PC-9 (cell line): ENCODE measurements at regions not wholly inside any gene's neighbourhood (a gene's known extent, or its start where the extent isn't known, plus 50 kb on each side); places are given as distances from the start of the nearest gene placed in this dataset.

ENCODE experiments used
- EZH2 ChIP-seq: fragments of 200-600 bp; sonication (generic); IDR thresholded peaks from 2 replicates; pipeline ENCODE4 v1.8.0; 2017; ENCODE audit warnings: antibody characterized with exemption, low read depth
- TF ChIP-seq, protein P1 (sequence below): fragments of 200-600 bp; sonication (generic); conservative IDR thresholded peaks from 2 replicates; pipeline ENCODE4 v1.6.1; 2017; ENCODE audit warnings: mixed run types, antibody characterized with exemption, mild to moderate bottlenecking, moderate library complexity

DNA sequence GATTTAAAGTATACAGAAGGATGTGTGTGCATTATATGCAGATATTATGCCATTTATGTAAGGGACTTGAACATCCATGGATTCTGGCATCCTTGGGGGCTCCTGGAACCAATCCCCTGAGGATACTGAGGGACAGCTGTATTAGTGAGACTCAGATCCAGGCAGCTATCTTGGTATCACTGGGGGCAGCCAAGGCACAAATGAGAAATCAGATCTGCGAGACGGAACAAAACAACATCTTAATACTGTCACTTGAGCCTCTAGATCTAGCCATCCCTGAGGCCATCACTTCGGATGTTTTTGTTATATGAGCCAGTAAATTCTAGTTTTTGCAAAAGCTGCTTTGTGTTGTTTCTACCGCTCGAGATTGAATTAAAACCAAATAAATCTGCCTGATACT is 175.1 kb upstream of the SFSWAP start:
- TF ChIP-seq, protein P1, sequence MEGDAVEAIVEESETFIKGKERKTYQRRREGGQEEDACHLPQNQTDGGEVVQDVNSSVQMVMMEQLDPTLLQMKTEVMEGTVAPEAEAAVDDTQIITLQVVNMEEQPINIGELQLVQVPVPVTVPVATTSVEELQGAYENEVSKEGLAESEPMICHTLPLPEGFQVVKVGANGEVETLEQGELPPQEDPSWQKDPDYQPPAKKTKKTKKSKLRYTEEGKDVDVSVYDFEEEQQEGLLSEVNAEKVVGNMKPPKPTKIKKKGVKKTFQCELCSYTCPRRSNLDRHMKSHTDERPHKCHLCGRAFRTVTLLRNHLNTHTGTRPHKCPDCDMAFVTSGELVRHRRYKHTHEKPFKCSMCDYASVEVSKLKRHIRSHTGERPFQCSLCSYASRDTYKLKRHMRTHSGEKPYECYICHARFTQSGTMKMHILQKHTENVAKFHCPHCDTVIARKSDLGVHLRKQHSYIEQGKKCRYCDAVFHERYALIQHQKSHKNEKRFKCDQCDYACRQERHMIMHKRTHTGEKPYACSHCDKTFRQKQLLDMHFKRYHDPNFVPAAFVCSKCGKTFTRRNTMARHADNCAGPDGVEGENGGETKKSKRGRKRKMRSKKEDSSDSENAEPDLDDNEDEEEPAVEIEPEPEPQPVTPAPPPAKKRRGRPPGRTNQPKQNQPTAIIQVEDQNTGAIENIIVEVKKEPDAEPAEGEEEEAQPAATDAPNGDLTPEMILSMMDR: no peak
- TF ChIP-seq EZH2: no peak
